ENCODE measurements at regions not wholly inside any gene's neighbourhood (a gene's known extent, or its start where the extent isn't known, plus 50 kb on each side); places are given as distances from the start of the nearest gene placed in this dataset.
"Not testable (repeated sequence)": the region's sequence is repeated elsewhere in the genome, so short reads cannot be mapped to it uniquely, and the experiment has no call there.

- H3K27me3 ChIP-seq (ENCODE audit: control insufficient read depth in 2 of 2, insufficient read depth in 2 of 2, low read length in 2 of 2); FAIRE-seq; H3K36me3 ChIP-seq (ENCODE audit: control insufficient read depth in 2 of 2, extremely low read depth in 1 of 2, insufficient read depth in 2 of 2, low read length in 2 of 2); H3K9me1 ChIP-seq (replicated peaks; ENCODE audit: control insufficient read depth, extremely low read depth, insufficient read depth, low read length); dilution Hi-C loops (cut with MboI; ENCODE audit: extremely low pct_ligation_motif_present, low sequenced_read_pairs); CTCF ChIA-PET; H3K9me3 ChIP-seq (replicated peaks; ENCODE audit: control insufficient read depth, insufficient read depth, low read length); DNase-seq (ENCODE audit: low read depth, low spot score); POLR2A ChIA-PET; intact Hi-C loops (cut with micrococcal nuclease); H3K79me2 ChIP-seq (ENCODE audit: control insufficient read depth, insufficient read depth, low read length); H4K20me1 ChIP-seq (replicated peaks; ENCODE audit: control insufficient read depth, extremely low read depth, insufficient read depth, low read length); H3K9ac ChIP-seq (replicated peaks; ENCODE audit: extremely low read depth, insufficient read depth, low read length); H2AFZ ChIP-seq (ENCODE audit: low read depth, low read length); H3K27ac ChIP-seq (ENCODE audit: insufficient read depth, low read depth, low read length); H3K4me3 ChIP-seq (replicated peaks in 1 of 3; ENCODE audit: insufficient read depth in 1 of 3, low read depth in 1 of 3, low read length in 3 of 3); BruUV-seq (replicated peaks); H3K4me1 ChIP-seq (ENCODE audit: control insufficient read depth, extremely low read depth, insufficient read depth, low read length); H3K4me2 ChIP-seq (ENCODE audit: insufficient read depth, low read length): not testable (repeated sequence)
These were observed 192.9 kb downstream of the SPDYE17 start for GRCh38 chr7:76839214-76839613.

GRCh38 chr7:76838357-76838756, 193.8 kb downstream of the SPDYE17 start:
- FAIRE-seq; H3K4me3 ChIP-seq (replicated peaks in 1 of 3; ENCODE audit: insufficient read depth in 1 of 3, low read depth in 1 of 3, low read length in 3 of 3); H3K4me2 ChIP-seq (ENCODE audit: insufficient read depth, low read length); intact Hi-C loops (cut with micrococcal nuclease); H3K27ac ChIP-seq (ENCODE audit: insufficient read depth, low read depth, low read length); dilution Hi-C loops (cut with MboI; ENCODE audit: extremely low pct_ligation_motif_present, low sequenced_read_pairs); H3K9me3 ChIP-seq (replicated peaks; ENCODE audit: control insufficient read depth, insufficient read depth, low read length); H2AFZ ChIP-seq (ENCODE audit: low read depth, low read length); H3K9me1 ChIP-seq (replicated peaks; ENCODE audit: control insufficient read depth, extremely low read depth, insufficient read depth, low read length); H3K79me2 ChIP-seq (ENCODE audit: control insufficient read depth, insufficient read depth, low read length); BruUV-seq (replicated peaks); H3K27me3 ChIP-seq (ENCODE audit: control insufficient read depth in 2 of 2, insufficient read depth in 2 of 2, low read length in 2 of 2); H3K4me1 ChIP-seq (ENCODE audit: control insufficient read depth, extremely low read depth, insufficient read depth, low read length); POLR2A ChIA-PET; DNase-seq (ENCODE audit: low read depth, low spot score); CTCF ChIA-PET; H4K20me1 ChIP-seq (replicated peaks; ENCODE audit: control insufficient read depth, extremely low read depth, insufficient read depth, low read length); H3K36me3 ChIP-seq (ENCODE audit: control insufficient read depth in 2 of 2, extremely low read depth in 1 of 2, insufficient read depth in 2 of 2, low read length in 2 of 2); H3K9ac ChIP-seq (replicated peaks; ENCODE audit: extremely low read depth, insufficient read depth, low read length): not testable (repeated sequence)

- dilution Hi-C loops (cut with MboI; ENCODE audit: extremely low pct_ligation_motif_present, low sequenced_read_pairs); H3K27me3 ChIP-seq (ENCODE audit: control insufficient read depth in 2 of 2, insufficient read depth in 2 of 2, low read length in 2 of 2); CTCF ChIA-PET; H4K20me1 ChIP-seq (replicated peaks; ENCODE audit: control insufficient read depth, extremely low read depth, insufficient read depth, low read length); H2AFZ ChIP-seq (ENCODE audit: low read depth, low read length); H3K4me3 ChIP-seq (replicated peaks in 1 of 3; ENCODE audit: insufficient read depth in 1 of 3, low read depth in 1 of 3, low read length in 3 of 3); FAIRE-seq; H3K79me2 ChIP-seq (ENCODE audit: control insufficient read depth, insufficient read depth, low read length); BruUV-seq (replicated peaks); H3K4me2 ChIP-seq (ENCODE audit: insufficient read depth, low read length); H3K27ac ChIP-seq (ENCODE audit: insufficient read depth, low read depth, low read length); DNase-seq (ENCODE audit: low read depth, low spot score); H3K4me1 ChIP-seq (ENCODE audit: control insufficient read depth, extremely low read depth, insufficient read depth, low read length); H3K9me3 ChIP-seq (replicated peaks; ENCODE audit: control insufficient read depth, insufficient read depth, low read length); H3K9ac ChIP-seq (replicated peaks; ENCODE audit: extremely low read depth, insufficient read depth, low read length); H3K36me3 ChIP-seq (ENCODE audit: control insufficient read depth in 2 of 2, extremely low read depth in 1 of 2, insufficient read depth in 2 of 2, low read length in 2 of 2); POLR2A ChIA-PET; intact Hi-C loops (cut with micrococcal nuclease); H3K9me1 ChIP-seq (replicated peaks; ENCODE audit: control insufficient read depth, extremely low read depth, insufficient read depth, low read length): not testable (repeated sequence)
These were observed 202.2 kb upstream of the POMZP3 start for GRCh38 chr7:76829233-76829632.

GRCh38 chr7:76826181-76826580, 199.1 kb upstream of the POMZP3 start:
- H2AFZ ChIP-seq (ENCODE audit: low read depth, low read length); BruUV-seq (replicated peaks); H3K4me3 ChIP-seq (replicated peaks in 1 of 3; ENCODE audit: insufficient read depth in 1 of 3, low read depth in 1 of 3, low read length in 3 of 3); H3K9ac ChIP-seq (replicated peaks; ENCODE audit: extremely low read depth, insufficient read depth, low read length); H4K20me1 ChIP-seq (replicated peaks; ENCODE audit: control insufficient read depth, extremely low read depth, insufficient read depth, low read length); H3K4me1 ChIP-seq (ENCODE audit: control insufficient read depth, extremely low read depth, insufficient read depth, low read length); H3K79me2 ChIP-seq (ENCODE audit: control insufficient read depth, insufficient read depth, low read length); H3K4me2 ChIP-seq (ENCODE audit: insufficient read depth, low read length); intact Hi-C loops (cut with micrococcal nuclease); dilution Hi-C loops (cut with MboI; ENCODE audit: extremely low pct_ligation_motif_present, low sequenced_read_pairs); DNase-seq (ENCODE audit: low read depth, low spot score); CTCF ChIA-PET; H3K9me3 ChIP-seq (replicated peaks; ENCODE audit: control insufficient read depth, insufficient read depth, low read length); H3K27ac ChIP-seq (ENCODE audit: insufficient read depth, low read depth, low read length); FAIRE-seq; H3K27me3 ChIP-seq (ENCODE audit: control insufficient read depth in 2 of 2, insufficient read depth in 2 of 2, low read length in 2 of 2); H3K9me1 ChIP-seq (replicated peaks; ENCODE audit: control insufficient read depth, extremely low read depth, insufficient read depth, low read length); POLR2A ChIA-PET; H3K36me3 ChIP-seq (ENCODE audit: control insufficient read depth in 2 of 2, extremely low read depth in 1 of 2, insufficient read depth in 2 of 2, low read length in 2 of 2): not testable (repeated sequence)

All from endothelial cell of umbilical vein (primary cell).